ENCODE measurements at regions not wholly inside any gene's neighbourhood (a gene's known extent, or its start where the extent isn't known, plus 50 kb on each side); places are given as distances from the start of the nearest gene placed in this dataset.

- no peak for DNase-seq
Measured at GRCh38 chr4:13851085-13851940, 223.8 kb upstream of the BOD1L1 start.

DNA sequence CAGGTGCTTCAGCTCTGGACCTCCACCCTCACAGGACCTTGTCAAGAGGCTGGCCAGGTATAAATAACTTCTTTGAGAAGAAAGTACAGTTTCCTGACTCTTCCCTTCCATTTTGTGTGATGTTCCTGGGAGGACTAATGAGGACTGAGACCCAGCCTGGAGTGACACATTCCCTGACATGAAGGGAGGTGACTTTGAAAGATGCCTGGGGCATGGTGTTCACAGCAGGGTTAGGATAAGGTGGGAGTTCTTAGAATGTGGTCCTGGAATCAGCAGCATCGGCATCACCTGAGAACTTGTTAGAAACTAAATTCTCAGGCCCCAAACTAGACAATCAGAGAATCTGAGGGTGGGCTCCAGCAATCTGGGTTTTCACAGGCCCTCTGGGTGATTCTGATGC is 224.9 kb upstream of the BOD1L1 start:
- DNase-seq: no peak

- DNase-seq: no peak
Measured at GRCh38 chr4:13856387-13856786, 228.9 kb upstream of the BOD1L1 start.

DNA sequence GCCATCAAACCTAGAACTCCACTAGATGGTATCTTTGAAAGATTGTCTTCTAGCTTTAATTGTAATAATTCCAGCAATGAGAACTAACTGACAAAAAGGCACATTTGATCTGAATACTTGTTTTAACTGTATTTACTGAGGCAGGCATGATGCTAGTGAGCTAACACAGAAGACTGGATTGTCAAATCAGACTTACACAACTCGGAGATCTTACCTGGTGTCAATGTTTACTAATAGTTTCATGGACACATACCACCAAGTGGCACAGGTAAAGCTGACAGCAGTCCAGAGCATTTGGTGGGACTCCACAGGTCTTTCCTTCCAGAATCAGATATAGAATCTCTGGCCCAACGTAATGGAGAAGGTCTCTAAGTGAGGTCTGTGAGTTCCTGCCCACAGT is 229.9 kb upstream of the BOD1L1 start:
- DNase-seq: no peak

DNA sequence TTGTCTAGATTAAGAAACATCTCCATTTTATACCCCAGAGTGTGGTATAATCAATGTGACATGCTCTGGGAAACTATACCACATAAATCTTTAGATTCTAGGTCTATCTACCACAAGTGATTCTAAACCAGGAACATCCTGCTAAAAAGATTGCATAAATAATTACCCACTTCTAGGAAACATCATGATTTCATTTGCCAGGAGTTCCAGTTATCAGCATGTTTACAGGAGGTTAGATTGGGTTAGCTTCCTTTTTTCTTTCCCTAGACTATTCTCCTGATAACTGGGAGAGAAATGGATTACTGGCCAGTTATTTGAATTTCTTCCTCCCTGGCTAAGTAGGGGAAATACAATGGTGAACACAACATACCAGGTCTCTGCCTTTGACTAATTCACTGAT is 230.3 kb upstream of the BOD1L1 start:
- DNase-seq: no peak

DNA sequence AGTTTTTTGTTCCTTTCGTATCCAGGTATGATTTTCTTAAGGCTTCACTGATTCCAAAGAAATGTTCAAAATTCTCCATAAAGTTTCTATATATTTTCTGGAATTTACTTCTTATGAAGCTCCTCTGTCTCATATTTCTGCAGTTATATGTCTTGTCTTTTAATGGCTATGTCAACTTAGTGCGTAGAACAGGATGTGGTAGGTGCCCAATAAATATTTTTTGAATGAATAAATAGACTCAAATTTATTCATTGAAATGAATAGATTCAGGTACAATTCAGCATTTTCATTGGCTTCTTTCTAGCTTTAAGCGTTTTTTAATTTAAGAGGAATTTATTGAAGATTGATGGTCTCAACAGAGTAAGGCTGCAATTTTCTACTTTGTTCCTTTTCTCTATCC is 231.9 kb upstream of the BOD1L1 start:
- DNase-seq: no peak

DNA sequence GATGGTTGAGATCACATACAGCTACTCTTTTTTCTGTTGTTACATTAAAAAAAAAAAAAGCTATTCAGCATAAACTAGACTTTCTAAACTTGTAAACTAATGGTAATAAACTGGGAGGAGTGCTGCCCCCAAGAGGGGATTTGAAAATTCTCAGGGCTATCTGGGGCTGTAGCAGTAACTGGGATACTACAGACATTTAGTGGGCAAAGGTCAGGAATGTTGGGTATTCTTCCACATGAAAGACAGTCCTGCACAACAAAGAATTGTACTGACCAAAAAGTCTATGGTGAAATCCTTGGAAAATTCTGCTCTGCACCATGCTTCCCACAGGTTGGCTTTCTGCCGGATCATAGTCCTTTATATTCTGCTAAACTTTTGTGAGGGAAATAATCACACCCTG is 232.6 kb upstream of the BOD1L1 start:
- no peak for DNase-seq

DNA sequence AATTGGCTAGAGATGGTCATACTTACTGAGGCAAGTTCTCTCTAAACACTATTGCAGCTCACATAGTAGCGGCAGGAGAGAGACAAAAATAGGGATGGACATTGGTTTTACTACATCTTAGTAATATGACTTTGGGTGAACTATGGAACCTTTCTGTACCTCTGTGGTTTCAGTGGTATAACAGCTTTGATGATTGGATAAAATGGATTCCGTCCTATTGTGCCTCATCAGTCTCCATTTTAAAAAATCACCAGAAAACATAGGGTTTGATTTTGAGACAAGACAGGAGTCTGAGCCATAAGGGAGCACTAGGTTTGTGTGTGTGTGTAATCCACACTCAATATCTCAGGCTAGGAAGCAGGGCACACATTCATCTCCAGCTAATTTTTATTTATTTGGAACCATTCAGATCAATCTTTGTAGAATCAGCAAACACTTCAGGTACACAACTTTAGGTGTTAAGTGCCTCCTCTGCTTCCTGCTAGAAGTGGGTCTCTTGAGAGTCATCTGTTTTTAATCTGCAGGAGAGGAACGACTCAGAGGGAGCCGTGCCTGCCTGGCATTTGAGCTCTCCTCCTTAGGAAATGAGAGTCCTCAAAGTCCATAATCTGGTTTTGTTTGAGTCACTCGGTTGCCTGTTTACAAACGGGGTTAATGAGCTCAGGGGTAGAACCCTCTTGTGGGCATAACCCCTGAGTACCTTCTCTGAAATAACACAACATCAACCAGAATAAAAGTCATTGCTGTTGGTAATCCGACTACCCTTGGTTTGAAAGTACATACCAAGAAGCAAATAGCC is 238.5 kb upstream of the BOD1L1 start:
- DNase-seq: no peak

- DNase-seq: no peak
Measured at GRCh38 chr4:13866881-13867280, 239.4 kb upstream of the BOD1L1 start.

DNA sequence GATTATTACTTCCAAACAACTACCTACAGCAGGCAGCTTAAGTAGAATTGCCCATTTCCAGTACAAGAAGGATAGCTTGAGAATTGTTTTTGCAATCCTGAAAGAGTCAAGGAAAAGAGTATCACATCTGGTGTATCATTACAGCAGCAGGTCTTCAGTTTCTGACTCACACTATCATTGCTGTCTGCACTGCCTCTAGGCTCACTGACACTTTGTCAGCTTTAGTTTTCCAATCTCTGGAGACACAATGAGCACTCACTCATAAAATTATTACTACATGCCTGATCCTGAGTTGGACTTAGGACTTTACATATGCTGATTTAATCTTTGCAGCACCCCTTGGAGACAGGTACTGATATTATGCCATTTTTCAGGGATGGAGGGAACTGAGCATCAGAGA is 244.6 kb upstream of the BOD1L1 start:
- no peak for DNase-seq

- no peak for DNase-seq
Measured at GRCh38 chr4:13872955-13873354, 245.4 kb upstream of the BOD1L1 start.

DNA sequence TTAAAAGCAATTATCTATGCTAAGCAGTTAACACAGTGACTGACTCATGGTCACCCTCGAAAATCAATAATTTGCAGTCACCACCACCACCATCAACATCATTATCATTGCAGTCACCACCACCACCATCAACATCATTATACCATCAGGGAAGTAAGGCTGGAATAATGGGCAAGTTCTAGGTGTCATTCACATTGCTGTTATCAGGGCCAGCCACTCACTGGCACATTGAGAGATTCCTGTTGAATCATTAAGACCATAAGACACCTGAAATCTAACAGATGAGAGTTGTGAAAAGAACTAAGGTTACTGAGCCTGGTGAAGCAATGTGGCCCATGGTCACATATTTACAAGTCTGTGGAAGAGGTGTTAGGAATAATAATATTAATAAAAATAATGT is 247.7 kb upstream of the BOD1L1 start:
- DNase-seq: no peak

DNA sequence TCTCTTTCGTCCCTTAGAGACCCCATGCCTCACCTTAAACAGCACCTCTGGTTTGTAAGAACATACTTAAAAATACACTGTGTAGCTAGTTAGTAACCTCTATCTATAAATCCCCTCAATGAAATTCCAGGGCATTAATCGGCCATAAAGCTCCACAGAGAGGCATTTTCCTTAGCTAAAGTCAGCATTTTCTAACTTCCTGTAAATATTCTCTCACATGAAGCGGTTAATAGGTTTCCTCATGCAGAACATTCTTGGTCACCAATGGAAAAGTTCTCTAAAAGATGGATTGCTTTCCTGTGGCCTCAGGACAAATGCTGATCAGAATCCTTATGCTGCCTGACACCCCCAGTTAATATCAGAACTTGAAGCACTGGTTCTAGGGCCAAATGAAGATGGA is 248.6 kb upstream of the BOD1L1 start:
- DNase-seq: no peak

DNA sequence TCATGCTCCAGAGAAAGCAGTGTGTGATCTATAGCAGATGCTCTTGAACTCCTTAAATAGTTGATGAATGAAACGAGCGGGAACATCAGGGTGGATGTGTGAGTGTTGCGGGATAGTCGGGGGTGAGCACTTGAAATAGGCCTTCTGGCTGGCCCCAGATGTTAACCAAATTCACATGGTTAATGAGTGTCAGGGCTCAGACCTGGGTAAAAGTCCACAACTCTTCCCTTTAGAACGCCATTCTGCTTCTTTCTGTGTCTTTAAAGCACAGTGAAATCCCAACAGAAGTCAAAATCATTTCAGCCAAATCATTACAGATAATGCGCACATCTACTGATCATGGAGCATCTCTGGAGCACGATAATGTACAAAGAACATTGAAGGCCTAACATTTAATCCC is 249.4 kb upstream of the BOD1L1 start:
- DNase-seq: no peak

- DNase-seq: no peak
Measured at GRCh38 chr4:13877626-13878025, 250.1 kb upstream of the BOD1L1 start.

GRCh38 chr4:13881892-13882291 is 254.4 kb upstream of the BOD1L1 start:
- no peak for DNase-seq

DNA sequence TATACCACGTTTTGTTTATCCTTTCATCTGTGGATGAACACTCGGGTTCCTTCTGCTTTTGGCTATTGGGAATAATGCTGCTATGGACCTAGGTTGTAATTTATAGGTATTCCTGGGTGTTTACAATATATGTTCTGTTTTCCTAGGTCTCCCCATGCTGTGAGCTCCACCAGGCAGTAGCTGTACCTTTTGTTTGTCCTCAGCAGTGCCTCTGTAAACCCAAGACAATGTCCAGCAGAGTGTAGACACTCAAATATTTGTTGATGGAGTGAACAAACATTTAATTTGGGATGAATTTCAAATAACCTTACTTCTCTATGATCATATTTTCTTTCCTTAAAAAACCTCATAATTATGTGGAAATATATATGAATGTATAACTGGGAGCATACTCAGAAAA is 259.5 kb upstream of the BOD1L1 start:
- no peak for DNase-seq

DNA sequence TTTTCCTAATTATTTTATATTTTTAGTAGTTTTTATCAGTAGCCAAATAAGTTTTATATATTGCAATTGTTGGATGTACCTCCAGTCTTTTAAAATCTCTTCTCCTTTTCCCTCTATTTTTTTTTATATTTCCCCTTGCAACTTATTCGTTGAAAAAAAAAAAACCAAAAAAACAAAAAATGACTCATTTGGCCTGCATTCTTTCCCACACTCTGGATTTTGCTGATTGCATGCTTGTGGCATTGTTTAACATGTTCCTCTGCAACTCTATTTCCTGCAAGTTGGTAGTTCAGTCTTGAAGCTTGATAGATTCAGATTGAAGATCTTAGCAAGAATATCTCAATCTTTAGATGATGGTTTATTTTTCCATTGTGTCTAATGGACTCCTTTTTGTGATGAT is 260.6 kb upstream of the BOD1L1 start:
- DNase-seq: no peak

GRCh38 chr4:13891544-13891939 is 264.0 kb upstream of the BOD1L1 start:
- DNase-seq: no peak

DNA sequence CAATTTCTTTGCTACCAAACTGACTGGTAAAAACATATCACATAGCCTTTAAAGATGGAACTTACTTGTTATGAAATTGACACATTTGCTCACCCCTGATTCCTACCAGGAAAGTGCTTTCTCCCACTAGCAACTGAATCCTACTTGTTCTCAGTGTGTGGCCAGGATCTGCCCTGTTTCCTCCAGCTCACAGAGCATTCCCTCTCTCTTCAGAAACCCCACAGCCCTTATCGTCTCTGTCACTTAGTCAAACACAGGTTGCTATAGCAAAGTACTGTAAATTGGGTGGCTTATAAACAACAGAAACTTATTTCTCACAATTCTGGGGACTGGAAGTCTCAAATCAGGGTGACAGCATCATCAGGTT is 265.2 kb upstream of the BOD1L1 start:
- DNase-seq: no peak

DNA sequence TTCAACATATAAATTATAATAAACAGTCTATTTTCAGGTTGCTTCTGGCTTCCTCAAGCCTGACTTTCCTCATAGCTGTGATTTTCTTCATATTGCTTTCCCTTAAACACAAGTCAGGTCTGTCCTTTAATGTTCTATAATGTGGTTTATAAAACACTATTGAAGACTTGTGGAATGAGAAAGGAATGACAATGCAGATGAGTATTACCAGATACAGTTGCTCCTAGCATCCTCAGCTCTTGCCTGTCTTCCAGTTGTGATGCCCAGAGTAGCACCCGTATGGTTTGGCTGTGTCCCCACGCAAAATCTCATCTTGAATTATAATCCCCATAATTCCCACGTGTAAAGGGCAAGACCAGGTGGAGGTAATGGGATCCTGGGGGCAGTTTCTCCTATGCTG is 265.7 kb upstream of the BOD1L1 start:
- DNase-seq: no peak

DNA sequence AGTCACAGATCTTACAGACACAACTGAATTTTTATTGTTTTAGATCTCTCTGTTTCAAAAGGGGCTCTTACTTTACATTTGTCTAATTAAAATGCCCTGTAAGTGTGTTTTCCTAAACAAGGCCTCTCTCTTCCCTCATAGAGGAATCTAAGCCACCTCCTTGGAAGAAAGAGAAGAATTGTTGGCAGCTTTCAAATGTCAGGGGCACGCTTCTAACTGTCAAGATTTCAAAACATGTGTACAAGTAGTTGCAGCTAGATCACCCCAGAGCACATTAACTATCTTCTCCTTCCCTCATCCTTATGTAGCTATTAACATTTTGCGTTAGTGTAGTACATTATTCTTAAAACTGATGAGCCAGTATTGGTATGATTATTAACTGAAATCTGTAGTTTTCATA is 266.5 kb upstream of the BOD1L1 start:
- DNase-seq: no peak

GRCh38 chr4:13900780-13901179 is 273.3 kb upstream of the BOD1L1 start:
- DNase-seq: no peak

GRCh38 chr4:13902146-13902545 is 274.6 kb upstream of the BOD1L1 start:
- DNase-seq: no peak

GRCh38 chr4:13903061-13903460 is 275.5 kb upstream of the BOD1L1 start:
- DNase-seq: no peak

All from activated CD4-positive, CD25-positive, alpha-beta regulatory T cell (primary cell).